HG03378 (cell line): ENCODE measurements at regions not wholly inside any gene's neighbourhood (a gene's known extent, or its start where the extent isn't known, plus 50 kb on each side); places are given as distances from the start of the nearest gene placed in this dataset.
"Not testable (repeated sequence)": the region's sequence is repeated elsewhere in the genome, so short reads cannot be mapped to it uniquely, and the experiment has no call there.

ENCODE experiments used
- ATAC-seq: cut with Tn5 transposase; IDR thresholded peaks from one replicate; pipeline ENCODE4 v1.9.1; 2021; ENCODE audit warnings: mild to moderate bottlenecking, moderate library complexity; ENCODE audit not compliant: unreplicated experiment

GRCh38 chr10:53441843-53442242, 669.3 kb upstream of the MBL2 start:
- ATAC-seq = no peak

GRCh38 chr10:53440601-53441000, 668.0 kb upstream of the MBL2 start:
- ATAC-seq = no peak

- not testable (repeated sequence) for ATAC-seq
Measured at GRCh38 chr10:53439075-53439474, 666.5 kb upstream of the MBL2 start.

DNA sequence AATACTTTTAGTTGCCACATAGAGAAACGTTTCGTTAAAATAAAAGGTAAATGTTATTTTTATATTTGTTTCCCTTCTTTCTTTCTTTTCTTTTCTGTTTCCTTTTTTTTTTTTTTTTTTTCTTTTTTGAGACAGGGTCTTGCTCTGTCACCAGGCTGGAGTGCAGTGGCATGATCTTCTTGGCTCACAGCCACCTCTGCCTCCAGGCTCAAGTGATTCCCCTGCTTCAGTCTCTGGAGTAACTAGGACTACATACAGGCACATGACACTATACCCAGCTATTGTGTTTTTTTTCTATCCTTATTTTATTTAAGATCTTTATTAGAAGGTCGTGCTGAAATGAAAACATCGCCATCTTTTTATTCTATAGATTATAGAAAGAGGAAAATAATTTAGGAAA, 661.8 kb upstream of the MBL2 start:
- ATAC-seq = no peak

DNA sequence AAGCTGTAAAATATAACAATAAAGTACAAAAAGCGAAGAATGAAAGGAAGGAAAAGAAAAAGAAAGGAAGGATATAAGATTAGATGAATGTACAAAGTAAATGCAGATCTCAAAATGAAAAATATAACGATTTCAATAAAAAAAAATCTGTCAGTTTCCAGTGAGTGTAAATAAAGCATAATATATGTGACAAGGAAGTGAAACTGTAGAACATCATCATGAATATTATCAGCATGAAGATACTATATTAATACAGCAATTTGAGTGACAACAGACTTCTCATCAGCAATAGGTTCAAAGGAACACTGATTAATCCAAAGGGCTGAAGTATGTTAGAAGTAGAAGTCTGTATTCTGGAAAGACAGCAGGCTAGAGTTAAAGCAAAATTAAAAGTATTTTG, 659.5 kb upstream of the MBL2 start:
- no peak for ATAC-seq

- ATAC-seq = no peak
Measured at GRCh38 chr10:53430974-53431373, 658.4 kb upstream of the MBL2 start.

- ATAC-seq = no peak
Measured at GRCh38 chr10:53430127-53430891, 657.7 kb upstream of the MBL2 start.

DNA sequence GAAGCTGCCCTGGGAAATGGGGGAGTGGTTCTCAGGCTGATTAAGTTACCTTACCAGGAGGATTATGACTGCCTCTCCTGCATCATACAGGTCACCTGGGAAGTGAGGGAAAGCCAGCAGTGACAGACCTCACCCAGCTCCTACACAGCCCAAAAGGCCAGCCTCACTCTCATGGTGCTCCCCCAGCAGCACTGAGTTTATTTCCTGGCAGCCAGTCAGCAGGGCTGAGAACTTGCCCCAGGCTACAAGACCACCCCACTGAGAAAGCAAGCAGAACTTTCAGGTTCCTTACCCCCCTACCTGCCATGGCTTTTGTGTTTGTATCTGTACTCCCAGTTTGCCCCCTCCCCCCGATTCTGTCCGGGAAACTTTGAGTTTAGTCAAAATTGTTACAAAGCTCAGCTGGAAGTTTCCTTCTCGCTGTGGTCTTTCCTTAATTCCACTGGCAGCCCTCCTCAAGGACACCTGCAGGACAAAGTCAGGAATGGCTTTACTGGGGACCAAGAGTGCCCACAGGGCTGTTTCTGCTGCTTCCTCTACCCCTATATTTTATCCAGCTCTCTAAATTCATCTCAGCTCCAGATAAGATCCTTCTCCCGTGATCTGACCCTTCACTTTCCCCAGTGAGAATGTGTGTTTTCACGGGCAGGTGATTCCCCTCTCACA, 649.8 kb upstream of the MBL2 start:
- ATAC-seq = no peak

DNA sequence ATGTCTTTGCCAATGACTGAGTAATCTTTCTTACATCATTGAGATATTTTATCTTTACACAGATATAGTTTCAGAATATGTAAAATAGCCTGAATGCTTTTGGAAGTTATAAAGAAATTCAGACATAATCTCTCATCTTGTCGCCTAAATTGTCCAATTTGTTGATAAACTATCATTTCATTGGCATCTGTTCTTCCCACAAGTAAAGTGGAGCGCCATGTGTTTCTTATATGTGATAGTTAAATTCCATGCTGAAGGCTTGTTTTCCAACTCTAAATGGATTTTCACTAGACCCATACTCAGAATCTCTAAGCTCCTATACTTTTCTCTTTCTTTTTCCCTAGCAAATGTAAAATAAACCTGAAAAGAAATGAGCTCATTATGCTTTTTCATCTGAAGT, 640.1 kb upstream of the MBL2 start:
- no peak for ATAC-seq

DNA sequence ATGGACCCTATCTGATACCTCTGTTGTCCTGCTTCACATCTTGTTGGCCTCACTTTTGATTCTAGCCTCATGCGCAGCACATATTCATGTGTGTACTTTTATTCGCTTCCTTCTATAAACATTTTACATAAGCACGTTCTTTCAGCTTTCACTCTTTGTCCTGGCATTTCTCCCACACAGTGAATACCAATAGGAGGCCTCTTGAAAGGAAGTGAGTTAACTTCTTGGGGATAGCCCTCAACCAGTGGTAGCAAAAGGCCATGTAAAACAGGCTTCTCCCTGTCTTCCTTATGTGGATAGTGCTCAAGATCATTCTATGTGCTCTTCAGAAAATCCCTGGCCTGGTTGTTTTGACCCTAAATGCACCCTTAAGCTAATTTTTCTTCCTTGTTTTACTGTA, 633.9 kb upstream of the MBL2 start:
- ATAC-seq = no peak

DNA sequence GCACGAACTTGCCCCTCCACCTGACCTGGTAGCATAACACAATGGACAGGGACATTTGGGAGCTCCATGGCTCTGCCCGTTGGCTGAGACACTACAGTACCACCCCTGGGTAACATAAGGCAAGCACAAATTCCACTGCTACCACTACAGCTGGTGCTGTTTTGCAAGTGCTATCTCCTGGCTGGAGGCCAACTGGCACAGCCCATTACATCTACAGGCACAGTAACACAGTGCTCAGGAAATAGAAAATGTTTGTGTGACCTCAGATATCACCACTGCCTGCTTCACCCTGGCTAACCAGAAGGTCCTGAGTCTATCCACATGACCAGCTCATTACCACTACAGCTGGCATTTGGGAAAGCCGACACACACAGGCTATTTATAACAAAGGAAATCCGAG, 631.1 kb upstream of the MBL2 start:
- no peak for ATAC-seq

- no peak for ATAC-seq
Measured at GRCh38 chr10:53402594-53402993, 630.0 kb upstream of the MBL2 start.

DNA sequence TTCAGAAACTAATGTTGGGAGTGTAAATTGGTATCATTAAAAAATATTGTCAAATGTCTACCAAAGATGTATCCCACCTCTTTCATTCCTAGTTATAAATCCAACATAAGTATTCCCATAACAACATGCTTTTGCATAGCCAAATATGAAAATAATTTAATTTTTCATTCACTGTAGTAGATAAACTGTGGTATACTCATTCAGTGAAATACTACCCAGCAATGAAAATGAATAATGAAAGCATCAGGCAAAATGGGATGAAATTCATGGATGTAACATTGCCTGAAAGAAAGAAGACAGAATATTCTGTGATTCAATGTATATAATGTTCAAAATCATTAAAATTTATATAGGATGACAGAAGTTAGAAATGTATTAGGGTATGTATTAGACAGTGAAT, 629.0 kb upstream of the MBL2 start:
- ATAC-seq = no peak

DNA sequence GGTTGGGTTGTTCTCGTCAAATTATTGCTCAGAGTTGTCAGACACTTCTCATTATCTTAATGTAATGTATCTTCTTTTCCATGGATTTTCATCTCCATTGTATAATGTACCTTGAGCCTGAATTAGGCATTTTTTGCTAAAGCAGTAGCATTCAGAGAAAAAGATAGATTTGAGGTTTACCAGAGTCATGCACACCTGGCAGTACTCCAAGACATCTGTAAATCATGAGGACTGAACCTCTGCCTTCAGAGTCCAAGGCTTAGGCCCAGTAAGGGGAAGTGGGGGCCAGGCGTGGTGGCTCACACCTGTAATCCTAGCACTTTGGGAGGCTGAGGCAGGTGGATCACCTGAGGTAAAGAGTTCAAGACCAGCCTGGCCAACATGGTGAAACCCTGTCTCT, 624.3 kb upstream of the MBL2 start:
- no peak for ATAC-seq

- ATAC-seq = no peak
Measured at GRCh38 chr10:53395449-53395848, 622.9 kb upstream of the MBL2 start.

DNA sequence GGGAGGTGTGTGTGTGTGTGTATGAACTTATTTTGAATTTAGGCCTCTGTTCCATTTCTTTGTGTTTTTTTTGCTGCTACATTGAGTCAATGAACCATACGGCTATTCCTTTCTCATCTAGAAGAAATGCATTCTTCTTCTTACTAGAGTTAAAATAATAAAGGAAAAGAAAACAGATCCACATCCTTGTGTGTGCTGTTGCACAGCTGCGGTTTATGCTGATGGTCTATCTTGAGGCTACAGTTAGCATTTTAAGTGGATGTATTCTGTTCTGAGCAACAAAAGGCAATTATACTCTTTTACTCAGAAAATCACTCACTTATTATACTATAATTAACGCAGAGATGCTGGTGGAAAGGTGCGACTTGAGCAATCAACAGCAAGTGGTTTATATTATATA, 615.0 kb upstream of the MBL2 start:
- ATAC-seq = no peak

DNA sequence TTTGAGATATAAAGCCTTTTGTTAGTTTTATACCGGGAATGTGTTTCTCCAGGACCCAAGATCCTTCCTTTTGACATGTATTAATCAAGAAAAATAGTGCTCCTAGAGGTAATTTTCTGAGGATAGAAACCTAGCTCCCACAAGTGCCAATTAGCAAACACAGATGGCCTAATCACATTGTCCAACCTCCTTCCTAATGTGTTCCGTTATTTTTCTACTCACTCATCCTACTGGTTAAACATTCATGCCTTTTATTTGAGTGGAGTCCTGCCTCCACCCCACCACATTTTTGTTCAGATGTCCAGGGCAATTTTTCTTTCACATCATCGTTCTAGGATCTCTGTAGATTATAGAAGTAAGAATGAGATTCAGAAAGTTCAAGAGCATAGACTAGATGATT, 610.0 kb upstream of the MBL2 start:
- ATAC-seq = no peak

DNA sequence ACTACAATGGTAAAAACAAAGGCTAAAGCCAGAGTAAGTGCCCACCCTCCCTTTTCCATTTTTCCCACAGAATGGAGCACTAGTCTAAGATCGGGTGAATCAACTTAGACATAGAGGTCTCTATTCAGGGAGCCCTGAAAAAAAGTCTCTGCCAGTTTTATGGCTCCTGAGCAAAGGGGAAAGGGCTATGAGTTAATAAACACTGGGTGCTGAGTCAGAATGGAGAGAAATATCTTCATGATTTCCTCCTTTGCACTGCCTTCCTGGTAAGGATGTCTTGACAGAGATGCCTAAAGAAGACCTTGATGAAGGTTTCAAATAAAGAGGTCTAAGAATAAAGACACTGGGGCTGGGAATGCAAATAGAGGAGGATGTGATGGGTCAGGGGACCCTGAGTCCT, 607.4 kb upstream of the MBL2 start:
- no peak for ATAC-seq

DNA sequence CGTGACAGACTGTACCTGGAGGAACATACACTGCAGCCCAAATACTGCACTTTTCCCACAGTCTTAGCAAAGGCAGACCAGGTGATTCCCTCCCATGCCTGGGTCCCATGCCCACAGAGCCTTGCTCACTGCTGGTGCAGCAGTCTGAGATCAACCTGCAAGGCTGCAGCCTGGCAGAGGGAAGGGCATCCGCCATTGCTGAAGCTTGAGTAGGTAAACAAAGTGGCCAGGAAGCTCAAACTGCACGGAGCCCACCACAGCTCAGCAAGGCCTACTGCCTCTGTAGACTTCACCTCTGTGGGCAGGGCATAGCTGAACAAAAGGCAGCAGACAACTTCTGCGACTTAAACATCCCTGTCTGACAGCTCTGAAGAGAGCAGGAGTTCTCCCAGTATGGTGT, 597.8 kb upstream of the MBL2 start:
- ATAC-seq = no peak

GRCh38 chr10:53361936-53362335, 589.4 kb upstream of the MBL2 start:
- no peak for ATAC-seq

DNA sequence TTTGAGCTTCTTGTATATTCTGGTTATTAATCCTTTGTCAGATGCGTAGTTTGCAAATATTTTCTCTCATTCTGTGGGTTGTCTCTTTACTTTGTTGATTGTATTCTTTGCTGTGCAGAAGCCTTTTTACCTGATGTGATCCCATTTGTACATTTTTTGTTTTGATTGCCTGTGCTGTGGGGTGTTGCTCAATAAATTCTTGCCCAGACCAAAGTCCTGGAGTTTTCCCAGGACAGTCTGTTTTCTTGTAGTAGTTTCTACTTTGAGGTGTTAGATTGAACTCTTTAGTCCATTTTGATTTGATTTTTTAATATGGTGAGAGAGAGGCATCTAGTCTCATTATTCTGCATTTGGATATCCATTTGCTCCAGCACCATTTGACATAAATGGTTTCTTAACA, 588.7 kb upstream of the MBL2 start:
- no peak for ATAC-seq

DNA sequence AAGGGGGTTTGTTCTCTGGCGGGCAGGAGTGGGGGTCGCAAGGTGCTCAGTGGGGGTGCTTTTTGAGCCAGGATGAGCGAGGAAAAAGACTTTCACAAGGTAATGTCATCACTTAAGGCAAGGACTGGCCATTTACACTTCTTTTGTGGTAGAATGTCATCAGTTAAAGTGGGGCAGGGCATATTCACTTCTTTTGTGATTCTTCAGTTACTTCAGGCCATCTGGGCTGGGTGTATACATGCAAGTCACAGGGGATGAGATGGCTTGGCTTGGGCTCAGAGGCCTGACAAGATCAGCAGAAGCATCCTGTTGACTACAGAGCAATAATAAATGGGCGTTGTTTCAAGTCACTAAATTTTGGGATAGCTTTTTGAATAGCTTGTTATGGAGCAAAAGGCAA, 586.4 kb upstream of the MBL2 start:
- ATAC-seq = not testable (repeated sequence)

DNA sequence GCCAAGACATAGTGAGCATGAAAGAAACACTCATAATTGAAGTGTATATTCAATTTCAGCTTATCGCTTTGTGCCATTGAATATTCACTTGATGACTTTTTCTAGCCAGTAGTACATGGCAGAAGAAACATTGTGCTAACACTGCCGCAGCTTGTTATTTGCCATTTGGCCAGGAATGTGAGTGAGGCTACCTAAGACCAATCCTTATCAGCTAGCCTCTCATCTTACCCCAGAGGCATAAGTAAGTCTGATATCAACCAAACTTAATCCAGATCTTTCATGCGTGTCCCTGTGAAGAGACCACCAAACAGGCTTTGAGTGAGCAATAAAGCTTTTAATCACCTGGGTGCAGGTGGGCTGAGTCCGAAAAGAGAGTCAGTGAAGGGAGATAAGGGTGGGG, 586.0 kb upstream of the MBL2 start:
- ATAC-seq = no peak
